Ishikawa (cell line): ENCODE measurements at regions not wholly inside any gene's neighbourhood (a gene's known extent, or its start where the extent isn't known, plus 50 kb on each side); places are given as distances from the start of the nearest gene placed in this dataset.

ENCODE experiments used
- CEBPB ChIP-seq: IDR thresholded peaks from 2 replicates; pipeline ENCODE4 v1.6.1; 2012
- CREB1 ChIP-seq: IDR thresholded peaks from 2 replicates; pipeline ENCODE4 v1.6.1; 2012; ENCODE audit warnings: low read depth
- EGR1 ChIP-seq: IDR thresholded peaks from 2 replicates; pipeline ENCODE4 v1.6.1; 2012
- EP300 ChIP-seq: IDR thresholded peaks from 2 replicates; pipeline ENCODE4 v1.6.1; 2012; ENCODE audit warnings: borderline replicate concordance
- FOXM1 ChIP-seq: IDR thresholded peaks from 2 replicates; pipeline ENCODE4 v1.6.1; 2012; ENCODE audit warnings: low read depth, borderline replicate concordance
- NFIC ChIP-seq: IDR thresholded peaks from 2 replicates; pipeline ENCODE4 v1.6.1; 2012
- RAD21 ChIP-seq: IDR thresholded peaks from 2 replicates; pipeline ENCODE4 v1.6.1; 2012; ENCODE audit warnings: low read depth
- REST ChIP-seq: IDR thresholded peaks from 2 replicates; pipeline ENCODE4 v1.6.1; 2012; ENCODE audit warnings: low read depth, mild to moderate bottlenecking
- TAF1 ChIP-seq: IDR thresholded peaks from 2 replicates; pipeline ENCODE4 v1.6.1; 2012; ENCODE audit warnings: low read depth, mild to moderate bottlenecking
- TCF12 ChIP-seq: IDR thresholded peaks from 2 replicates; pipeline ENCODE4 v1.6.1; 2012; ENCODE audit warnings: low read depth
- TEAD4 ChIP-seq: IDR thresholded peaks from 2 replicates; pipeline ENCODE4 v1.6.1; 2012
- USF1 ChIP-seq: IDR thresholded peaks from 2 replicates; pipeline ENCODE4 v1.6.1; 2012
- YY1 ChIP-seq: IDR thresholded peaks from 2 replicates; pipeline ENCODE4 v1.6.1; 2012; ENCODE audit warnings: low read depth
- ZBTB7A ChIP-seq: IDR thresholded peaks from 2 replicates; pipeline ENCODE4 v1.6.1; 2012; ENCODE audit warnings: low read depth
- TF ChIP-seq, protein P1 (sequence below): IDR thresholded peaks from 2 replicates; pipeline ENCODE4 v1.6.1; 2012

GRCh38 chr10:44161184-44161583, 223.7 kb downstream of the CXCL12 start:
- TF ChIP-seq FOXM1, result no peak
- no peak for TF ChIP-seq REST
- no peak for TF ChIP-seq YY1
- no peak for TF ChIP-seq TAF1
- TF ChIP-seq EGR1, result no peak
- TF ChIP-seq EP300, result no peak
- TF ChIP-seq ZBTB7A, result no peak
- TF ChIP-seq NFIC, result no peak
- TF ChIP-seq CEBPB, result no peak
- no peak for TF ChIP-seq CREB1
- TF ChIP-seq TCF12, result no peak
- no peak for TF ChIP-seq USF1
- TF ChIP-seq, protein P1, sequence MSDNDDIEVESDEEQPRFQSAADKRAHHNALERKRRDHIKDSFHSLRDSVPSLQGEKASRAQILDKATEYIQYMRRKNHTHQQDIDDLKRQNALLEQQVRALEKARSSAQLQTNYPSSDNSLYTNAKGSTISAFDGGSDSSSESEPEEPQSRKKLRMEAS, result no peak
- no peak for TF ChIP-seq TEAD4

DNA sequence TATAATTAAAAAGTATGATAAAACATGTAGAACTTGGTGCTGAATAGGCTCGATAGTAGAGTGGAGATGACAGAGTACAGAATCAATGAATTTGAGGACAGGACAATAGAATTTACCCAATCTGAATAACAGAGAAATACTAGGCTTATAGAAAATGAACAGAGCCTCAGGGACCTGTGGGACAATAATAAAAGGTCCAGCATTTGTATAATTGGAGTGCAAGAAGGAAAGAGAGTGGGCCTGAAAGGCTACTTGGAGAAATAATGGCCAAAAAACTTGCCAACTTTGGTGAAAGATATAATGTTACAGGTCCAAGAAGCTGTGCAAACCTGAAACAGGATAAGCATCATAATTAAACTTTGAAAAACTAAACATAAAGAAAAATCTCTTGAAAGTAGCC, 227.3 kb downstream of the CXCL12 start:
- TF ChIP-seq EGR1, result no peak
- no peak for TF ChIP-seq FOXM1
- TF ChIP-seq, protein P1, result no peak
- TF ChIP-seq CEBPB, result no peak
- TF ChIP-seq REST, result no peak
- no peak for TF ChIP-seq TCF12
- no peak for TF ChIP-seq ZBTB7A
- TF ChIP-seq TEAD4, result no peak
- no peak for TF ChIP-seq RAD21
- TF ChIP-seq CREB1, result no peak
- no peak for TF ChIP-seq EP300
- no peak for TF ChIP-seq USF1
- no peak for TF ChIP-seq NFIC
- no peak for TF ChIP-seq TAF1

GRCh38 chr10:44154956-44155355, 229.9 kb downstream of the CXCL12 start:
- TF ChIP-seq ZBTB7A (no peak), FOXM1 (no peak), CREB1 (no peak), EGR1 (no peak), USF1 (no peak), RAD21 (no peak), REST (no peak), NFIC (no peak), TAF1 (no peak), CEBPB (no peak), EP300 (no peak)
- TF ChIP-seq, protein P1, result no peak
